ENCODE measurements at regions not wholly inside any gene's neighbourhood (a gene's known extent, or its start where the extent isn't known, plus 50 kb on each side); places are given as distances from the start of the nearest gene placed in this dataset.

- Mint-ChIP-seq H3K36me3 (ENCODE audit: insufficient read depth, unreplicated experiment) (no peaks in the 10 kb centered on the region), H3K27me3 (ENCODE audit: insufficient read depth, unreplicated experiment) (no peaks in the 10 kb centered on the region), H3K4me3 (ENCODE audit: unreplicated experiment) (no peak overlapping the region), H3K4me1 (ENCODE audit: low read depth, unreplicated experiment) (peaks cover 4% of the 10 kb centered on the region), H3K9me3 (ENCODE audit: unreplicated experiment) (no peaks in the 10 kb centered on the region), H3K27ac (ENCODE audit: unreplicated experiment) (no peak overlapping the region)
- no peak for DNase-seq
- ChIA-PET POLR2A (no interaction called here), CTCF (no interaction called here)
- no peaks in the 10 kb centered on the region for H3K9me3 ChIP-seq
- TF ChIP-seq CTCF (IDR thresholded peaks at IDR 0.05; ENCODE audit: insufficient read depth in 1 of 2, low read depth in 1 of 2, low read length in 1 of 2, severe bottlenecking in 1 of 2, unreplicated experiment in 1 of 2): no peak
- no peaks in the 10 kb centered on the region for H3K27me3 ChIP-seq (replicated peaks; ENCODE audit: control insufficient read depth, insufficient read depth, low read length)
- no TSS peak for BruUV-seq (replicated peaks)
- H3K4me3 ChIP-seq (ENCODE audit: low read depth, low read length): no peak overlapping the region
- peaks cover 3% of the 10 kb centered on the region; the same call in 1 of the 2 replicates for H3K4me1 ChIP-seq
- intact Hi-C loops (cut with micrococcal nuclease; ENCODE audit: unreplicated experiment): loop anchor here (10.0 kb wide), 2 partner anchors 242 to 662 kb away; no protein-coding TSS in a partner anchor
- H3K36me3 ChIP-seq (ENCODE audit: control insufficient read depth, insufficient read depth, low read length): no peaks in the 10 kb centered on the region
Observed at GRCh38 chr1:87956750-87957149, 628.1 kb downstream of the LMO4 start.

- H3K27ac Mint-ChIP-seq (ENCODE audit: unreplicated experiment): no peak overlapping the region
- H3K4me1 ChIP-seq: peaks cover 3% of the 10 kb centered on the region; the same call in 1 of the 2 replicates
- no peaks in the 10 kb centered on the region for H3K9me3 Mint-ChIP-seq (ENCODE audit: unreplicated experiment)
- no peaks in the 10 kb centered on the region for H3K27me3 ChIP-seq (replicated peaks; ENCODE audit: control insufficient read depth, insufficient read depth, low read length)
- intact Hi-C loops (cut with micrococcal nuclease; ENCODE audit: unreplicated experiment): loop anchor here (10.0 kb wide), 2 partner anchors 243 to 663 kb away; no protein-coding TSS in a partner anchor
- ChIA-PET CTCF (no interaction called here), POLR2A (no interaction called here)
- no peak overlapping the region for H3K4me3 Mint-ChIP-seq (ENCODE audit: unreplicated experiment)
- DNase-seq: no peak
- no peaks in the 10 kb centered on the region for H3K36me3 ChIP-seq (ENCODE audit: control insufficient read depth, insufficient read depth, low read length)
- TF ChIP-seq CTCF (IDR thresholded peaks at IDR 0.05; ENCODE audit: insufficient read depth in 1 of 2, low read depth in 1 of 2, low read length in 1 of 2, severe bottlenecking in 1 of 2, unreplicated experiment in 1 of 2): no peak
- BruUV-seq (replicated peaks): no TSS peak
- no peaks in the 10 kb centered on the region for H3K9me3 ChIP-seq
- H3K27me3 Mint-ChIP-seq (ENCODE audit: insufficient read depth, unreplicated experiment): no peaks in the 10 kb centered on the region
- no peak overlapping the region for H3K4me3 ChIP-seq (ENCODE audit: low read depth, low read length)
- H3K36me3 Mint-ChIP-seq (ENCODE audit: insufficient read depth, unreplicated experiment): no peaks in the 10 kb centered on the region
- peaks cover 4% of the 10 kb centered on the region for H3K4me1 Mint-ChIP-seq (ENCODE audit: low read depth, unreplicated experiment)
Observed at GRCh38 chr1:87957331-87957730, 628.7 kb downstream of the LMO4 start.

- ChIA-PET CTCF (no interaction called here), POLR2A (no interaction called here)
- Mint-ChIP-seq H3K9me3 (ENCODE audit: unreplicated experiment) (no peaks in the 10 kb centered on the region), H3K4me1 (ENCODE audit: low read depth, unreplicated experiment) (peaks cover 4% of the 10 kb centered on the region), H3K4me3 (ENCODE audit: unreplicated experiment) (no peak overlapping the region), H3K36me3 (ENCODE audit: insufficient read depth, unreplicated experiment) (no peaks in the 10 kb centered on the region), H3K27me3 (ENCODE audit: insufficient read depth, unreplicated experiment) (no peaks in the 10 kb centered on the region), H3K27ac (ENCODE audit: unreplicated experiment) (no peak overlapping the region)
- TF ChIP-seq CTCF (IDR thresholded peaks at IDR 0.05; ENCODE audit: insufficient read depth in 1 of 2, low read depth in 1 of 2, low read length in 1 of 2, severe bottlenecking in 1 of 2, unreplicated experiment in 1 of 2): no peak
- Histone ChIP-seq H3K27me3 (replicated peaks; ENCODE audit: control insufficient read depth, insufficient read depth, low read length) (no peaks in the 10 kb centered on the region), H3K4me3 (ENCODE audit: low read depth, low read length) (no peak overlapping the region), H3K4me1 (peaks cover 3% of the 10 kb centered on the region; the same call in 1 of the 2 replicates), H3K36me3 (ENCODE audit: control insufficient read depth, insufficient read depth, low read length) (no peaks in the 10 kb centered on the region), H3K9me3 (no peaks in the 10 kb centered on the region)
- DNase-seq: no peak
- BruUV-seq (replicated peaks): no TSS peak
- intact Hi-C loops (cut with micrococcal nuclease; ENCODE audit: unreplicated experiment): loop anchor here (10.0 kb wide), 2 partner anchors 243 to 663 kb away; no protein-coding TSS in a partner anchor
Observed at GRCh38 chr1:87958201-87958600, 629.5 kb downstream of the LMO4 start.

Measured in Caco-2 (cell line).